Activated CD4-positive, CD25-positive, alpha-beta regulatory T cell (primary cell): ENCODE measurements at regions not wholly inside any gene's neighbourhood (a gene's known extent, or its start where the extent isn't known, plus 50 kb on each side); places are given as distances from the start of the nearest gene placed in this dataset.

Source experiments
- DNase-seq, 4 experiments: peaks; one replicate each; lab custom pipeline; 2025; lab: John Stamatoyannopoulos, UW

DNA sequence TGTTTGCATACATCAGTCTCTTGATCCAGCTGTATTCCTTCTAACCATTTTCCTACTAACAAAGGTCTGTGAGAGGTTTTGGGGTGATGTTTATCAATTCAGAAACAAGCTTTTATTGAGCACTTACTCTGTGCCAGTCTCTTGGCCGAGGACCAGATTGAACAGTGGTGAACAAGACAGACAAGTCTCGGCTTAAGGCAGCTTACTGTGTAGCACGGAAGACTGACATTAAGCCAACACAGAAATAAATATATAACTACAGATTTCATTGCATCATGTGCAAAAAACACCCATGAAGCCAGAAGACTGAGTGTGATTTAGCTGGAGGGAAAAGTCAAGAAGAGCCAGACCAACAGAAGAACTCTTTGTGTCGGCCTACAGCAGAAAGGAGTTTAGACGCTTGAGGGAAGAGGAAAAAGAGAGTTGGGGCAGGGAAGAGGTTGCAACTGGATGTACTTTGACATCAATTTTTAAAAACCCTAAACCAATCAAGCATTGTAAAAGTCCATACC lies 549.6 kb upstream of the CITED2 start:
- no peak for DNase-seq

DNA sequence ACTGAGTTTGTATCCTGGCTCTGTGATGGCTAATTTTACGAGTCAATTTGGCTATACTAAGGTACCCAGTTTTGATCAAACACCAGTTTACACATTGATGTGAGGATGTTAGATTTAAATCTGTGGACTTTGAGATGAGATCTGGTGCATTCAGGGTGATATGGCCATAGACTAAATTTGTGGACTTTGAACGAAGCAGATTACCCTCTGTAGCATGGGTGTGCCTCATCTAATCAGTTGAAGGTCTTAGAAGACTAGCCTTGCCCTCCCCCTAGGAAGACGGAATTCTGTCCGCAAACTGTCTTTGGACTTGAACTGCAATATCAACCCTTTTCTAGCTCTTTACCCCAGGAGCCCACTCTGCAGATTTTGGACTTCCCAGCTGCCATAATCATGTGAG lies 547.8 kb upstream of the CITED2 start:
- DNase-seq = no peak

GRCh38 chr6:139920776-139921100 lies 546.3 kb upstream of the CITED2 start:
- DNase-seq = no peak

DNA sequence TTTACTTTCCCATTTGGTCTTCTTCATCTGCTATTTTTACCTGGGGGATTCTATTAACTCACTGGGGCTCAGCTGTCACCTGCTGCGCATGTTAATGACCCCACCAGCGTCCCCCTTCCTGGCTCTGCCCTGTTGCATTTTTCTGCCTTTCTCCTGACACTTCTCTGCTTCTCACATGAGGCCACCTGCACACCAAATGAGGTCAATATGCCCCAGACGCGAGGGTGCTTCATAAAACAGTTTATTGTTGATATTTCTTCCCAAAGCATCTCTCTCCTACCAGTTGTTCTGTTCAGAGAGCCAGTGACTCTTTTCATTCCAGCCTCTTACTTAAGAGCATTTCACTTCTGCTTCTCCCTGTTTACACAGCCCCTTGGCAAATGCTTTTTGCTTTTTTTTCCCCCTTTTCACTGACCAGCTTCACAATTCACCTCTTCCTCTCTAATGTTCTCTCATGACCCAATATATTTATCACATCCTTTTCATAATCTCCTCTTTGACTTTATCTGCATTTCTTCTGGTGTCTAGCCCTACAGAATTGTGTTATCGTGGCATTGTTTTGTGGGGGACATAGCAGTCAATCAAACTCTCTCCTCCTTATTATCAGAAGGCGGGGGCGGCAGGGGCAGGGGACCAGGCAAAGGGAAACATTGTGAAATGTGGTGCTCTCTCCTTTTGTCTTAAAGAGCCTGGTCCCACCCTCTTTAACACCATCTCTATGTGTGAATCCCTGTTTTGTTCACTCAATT lies 545.8 kb upstream of the CITED2 start:
- no peak for DNase-seq

DNA sequence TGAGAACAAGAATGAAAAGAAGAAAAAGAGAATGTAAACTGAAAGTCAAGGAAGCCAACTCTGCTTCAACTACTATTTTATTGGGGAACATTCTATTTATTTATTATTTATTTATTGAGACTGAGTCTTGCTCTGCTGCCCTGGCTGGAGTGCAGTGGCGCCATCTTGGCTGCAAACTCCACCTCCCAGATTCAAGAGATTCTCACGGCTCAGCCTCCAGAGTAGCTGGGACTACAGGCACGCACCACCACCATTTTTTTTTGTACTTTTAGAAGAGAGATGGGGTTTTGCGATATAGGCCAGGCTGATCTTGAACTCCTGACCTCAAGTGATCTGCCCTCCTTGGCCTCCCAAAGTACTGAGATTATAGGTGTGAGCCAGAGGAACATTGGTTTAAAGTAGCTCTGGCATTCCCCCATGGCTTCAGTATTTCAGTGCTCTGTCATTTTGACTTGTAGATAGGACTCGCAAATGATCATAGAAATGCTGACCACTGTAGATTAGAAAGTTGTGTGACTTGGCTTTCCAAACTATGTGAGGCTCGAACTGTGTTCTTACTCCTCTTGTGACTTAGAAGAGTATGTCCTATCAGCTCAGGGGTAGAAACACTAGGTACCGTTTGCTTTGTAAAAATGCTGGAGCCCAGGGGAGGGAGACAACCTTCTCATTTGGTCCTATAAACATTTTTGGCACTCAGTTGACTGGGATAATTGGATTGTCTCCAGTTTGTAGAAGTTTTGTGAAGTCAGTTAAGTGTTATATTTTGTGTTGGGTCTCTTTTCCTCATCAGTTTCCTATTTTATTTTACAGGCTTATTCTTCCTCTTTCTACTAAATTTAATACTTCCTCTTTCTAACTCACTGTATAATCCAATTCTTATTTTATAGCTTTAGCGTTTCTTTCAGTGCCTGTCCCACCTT lies 544.9 kb upstream of the CITED2 start:
- DNase-seq = no peak

- no peak for DNase-seq
Measured at GRCh38 chr6:139917951-139918630, 543.6 kb upstream of the CITED2 start.

DNA sequence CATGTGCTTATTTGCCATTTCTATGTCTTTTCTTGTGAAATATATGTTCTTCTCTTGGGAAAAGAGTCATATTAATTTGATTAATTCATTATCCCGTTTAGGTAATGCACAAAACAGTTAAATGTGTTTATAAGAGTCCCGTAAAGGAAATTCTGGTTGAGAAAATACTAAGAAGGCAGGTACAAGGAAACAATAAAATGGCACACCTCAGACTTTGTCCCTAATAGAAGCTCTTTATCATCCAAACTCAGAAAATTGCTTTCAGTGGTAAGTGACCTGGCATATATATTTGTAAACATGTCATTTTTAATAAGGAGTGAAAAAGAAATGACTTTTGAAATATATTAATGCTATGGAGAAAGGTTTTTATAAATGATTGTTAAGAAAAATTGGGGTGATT lies 540.5 kb upstream of the CITED2 start:
- no peak for DNase-seq

DNA sequence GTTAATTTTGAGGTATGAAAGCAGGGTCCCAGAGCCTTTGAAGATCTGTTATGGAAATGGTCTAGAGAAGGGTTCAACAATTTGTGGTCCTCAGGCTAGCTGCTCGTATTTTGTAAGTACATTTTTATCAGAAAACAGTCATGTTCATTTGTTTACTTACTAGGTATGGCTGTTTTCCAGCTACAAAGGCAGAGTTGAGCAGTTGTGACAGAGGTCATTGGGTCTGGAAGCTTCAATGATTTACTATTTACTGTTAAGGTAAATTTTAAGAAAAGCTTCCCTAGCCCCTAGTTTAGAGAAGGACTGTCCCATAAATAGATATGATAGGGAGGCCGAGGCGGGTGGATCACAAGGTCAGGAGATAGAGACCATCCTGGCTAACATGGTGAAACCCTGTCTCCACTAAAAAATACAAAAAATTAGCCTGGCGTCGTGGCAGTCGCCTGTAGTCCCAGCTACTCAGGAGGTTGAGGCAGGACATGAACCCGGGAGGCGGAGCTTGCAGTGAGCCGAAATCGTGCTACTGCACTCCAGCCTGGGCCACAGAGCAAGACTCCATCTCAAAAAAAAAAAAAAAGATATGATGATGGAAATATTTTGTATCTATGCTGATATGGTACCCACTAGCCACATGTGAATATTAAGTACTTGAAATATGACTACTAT lies 538.4 kb upstream of the CITED2 start:
- no peak for DNase-seq

- DNase-seq = no peak
Measured at GRCh38 chr6:139909992-139910391, 535.5 kb upstream of the CITED2 start.

DNA sequence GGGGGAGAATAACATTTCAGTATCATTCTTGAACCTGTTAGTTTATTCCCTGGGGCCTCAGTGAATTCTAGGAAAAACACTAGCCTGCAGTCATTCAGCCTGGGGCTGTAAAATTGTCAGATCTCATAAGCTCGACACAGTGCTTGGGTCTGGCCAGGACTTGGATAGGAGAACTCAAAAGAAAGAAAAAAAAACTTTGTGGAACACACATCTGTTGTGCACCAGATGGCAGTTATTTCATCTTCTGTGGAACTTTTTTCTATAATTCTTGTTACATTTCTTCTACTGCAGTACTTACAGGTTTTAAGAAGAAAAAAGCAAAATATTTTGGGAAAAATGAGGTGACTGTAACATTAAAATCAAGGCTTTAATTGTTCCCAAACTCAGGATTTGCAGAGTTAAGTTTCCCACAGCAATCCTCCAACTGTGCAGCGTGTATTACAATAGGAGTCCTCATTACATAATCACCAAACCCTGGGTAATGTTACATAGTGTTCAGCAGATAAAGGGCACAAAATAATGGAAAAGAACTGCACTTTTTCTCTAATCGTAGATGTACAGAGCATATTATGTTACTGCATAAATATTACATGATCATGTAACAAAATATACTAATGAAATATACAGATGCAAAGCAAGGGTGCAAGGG lies 531.1 kb upstream of the CITED2 start:
- DNase-seq = no peak

DNA sequence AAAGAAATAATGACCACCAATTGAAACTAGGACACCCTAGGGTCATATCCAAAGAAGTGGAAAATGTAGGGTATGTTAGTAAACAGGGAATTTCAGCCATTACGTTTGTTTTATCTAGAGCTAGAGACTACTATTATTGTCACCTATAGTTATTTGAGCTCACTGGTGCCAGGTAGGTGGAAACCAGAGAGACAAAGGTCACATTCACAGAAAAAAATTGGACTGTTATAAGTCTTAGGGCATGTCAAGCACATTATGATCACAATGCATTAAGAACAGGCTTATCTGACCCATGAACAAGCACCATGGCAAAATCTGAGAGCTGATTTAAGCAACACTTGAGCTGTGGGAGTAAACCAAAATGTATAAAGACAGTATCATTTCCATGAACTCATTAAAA lies 530.1 kb upstream of the CITED2 start:
- no peak for DNase-seq

GRCh38 chr6:139904158-139904533 lies 529.7 kb upstream of the CITED2 start:
- no peak for DNase-seq

DNA sequence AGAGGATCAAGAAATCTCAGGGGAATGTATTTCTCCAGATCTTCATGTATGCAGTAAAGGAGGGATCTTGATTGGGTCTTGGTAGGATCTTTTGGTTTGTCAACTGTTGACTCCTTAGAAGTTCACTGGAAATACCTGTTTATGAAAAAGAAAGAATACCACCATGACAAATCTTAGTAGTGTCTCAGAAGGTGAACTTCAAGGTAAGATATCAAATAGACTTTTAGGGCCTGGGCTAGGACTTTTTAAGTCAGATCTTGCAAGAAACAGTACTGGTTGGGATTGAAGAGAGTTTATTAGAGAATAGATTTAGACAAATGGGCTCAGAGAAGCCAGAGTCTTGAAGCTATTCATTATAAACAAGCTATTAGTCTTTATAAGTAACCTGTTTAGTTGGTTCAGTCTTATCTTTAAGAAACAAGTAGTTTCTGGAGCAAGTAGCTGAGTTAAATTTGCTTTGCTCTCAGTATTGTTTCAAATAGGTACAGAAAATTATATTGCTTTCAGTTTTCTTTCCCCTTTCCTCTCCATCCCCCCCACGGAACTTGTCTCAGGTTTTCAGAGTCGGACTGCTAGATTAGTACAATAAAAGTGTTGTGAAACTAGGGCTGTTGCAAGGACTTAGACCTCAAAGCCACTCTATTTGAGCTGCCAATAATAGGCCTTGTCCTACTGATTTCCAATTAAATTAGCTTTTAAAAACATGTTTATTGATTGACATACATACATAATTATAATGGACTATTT lies 529.1 kb upstream of the CITED2 start:
- DNase-seq = no peak

DNA sequence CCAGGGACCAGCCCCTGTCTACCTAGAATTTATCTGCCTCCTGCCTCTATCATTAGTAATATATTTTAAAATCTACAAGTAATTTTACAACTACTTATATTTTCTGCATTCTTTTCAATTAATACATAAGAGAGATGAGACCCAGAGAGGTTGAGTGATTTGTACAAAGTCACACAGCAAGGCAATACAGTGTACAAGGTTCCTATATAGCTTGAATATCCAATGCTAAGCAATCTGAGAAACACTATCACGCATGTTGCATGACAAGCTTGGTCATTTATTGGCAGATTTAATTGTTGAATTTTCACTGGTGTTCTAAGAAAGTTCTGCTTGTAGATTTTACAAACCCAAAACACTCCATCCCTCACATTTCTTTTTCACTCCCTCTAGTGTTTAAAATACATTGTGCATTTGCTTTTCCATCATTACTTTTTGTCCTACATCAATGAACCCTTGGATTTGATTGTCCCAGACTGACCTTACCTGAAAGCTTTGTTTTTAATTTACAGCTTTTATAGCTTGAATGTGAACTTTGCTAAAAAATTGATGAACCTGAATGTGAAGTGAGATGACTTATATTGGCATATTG lies 520.9 kb upstream of the CITED2 start:
- DNase-seq = no peak

DNA sequence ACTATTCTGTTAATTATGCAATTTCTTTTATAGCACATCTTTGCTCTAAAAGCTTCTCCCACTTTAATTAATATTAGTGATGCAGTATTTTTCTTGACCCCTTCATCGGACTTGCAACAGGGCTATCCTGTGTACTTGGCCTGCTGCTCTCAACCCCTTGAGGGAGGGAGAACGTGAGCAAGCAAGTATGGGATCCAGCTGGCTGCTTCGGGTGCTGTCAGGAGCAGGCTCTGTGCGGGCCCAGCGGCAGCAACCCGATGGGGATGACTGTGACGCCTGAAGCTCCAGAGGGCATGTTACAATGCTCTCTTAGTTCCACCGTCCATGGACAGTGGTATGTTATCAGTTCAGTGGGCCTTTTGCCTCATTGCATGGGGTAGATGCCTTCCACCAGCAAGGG lies 519.8 kb upstream of the CITED2 start:
- DNase-seq = no peak

GRCh38 chr6:139891471-139891870 lies 517.0 kb upstream of the CITED2 start:
- DNase-seq = no peak

DNA sequence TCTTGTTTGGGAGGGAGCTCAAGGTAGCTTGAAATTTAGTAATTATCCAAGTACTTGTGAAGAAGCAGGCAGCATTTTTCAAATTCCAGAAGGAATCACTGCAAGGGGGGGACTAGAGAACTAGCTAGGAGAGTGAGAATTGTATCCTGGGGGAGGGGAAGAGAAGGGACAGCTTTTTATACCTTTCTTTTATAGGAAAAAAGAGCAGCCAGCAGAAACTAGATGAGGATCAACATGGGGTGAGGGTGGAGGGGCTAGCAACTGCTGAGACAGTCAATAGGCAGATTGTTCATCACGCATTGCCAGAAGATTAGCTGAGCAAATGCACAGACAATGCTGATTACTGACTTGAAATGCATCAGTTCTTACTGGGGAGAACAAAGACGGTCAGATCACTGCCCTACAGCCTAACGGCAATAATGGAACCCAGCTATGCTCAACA lies 514.3 kb upstream of the CITED2 start:
- no peak for DNase-seq

DNA sequence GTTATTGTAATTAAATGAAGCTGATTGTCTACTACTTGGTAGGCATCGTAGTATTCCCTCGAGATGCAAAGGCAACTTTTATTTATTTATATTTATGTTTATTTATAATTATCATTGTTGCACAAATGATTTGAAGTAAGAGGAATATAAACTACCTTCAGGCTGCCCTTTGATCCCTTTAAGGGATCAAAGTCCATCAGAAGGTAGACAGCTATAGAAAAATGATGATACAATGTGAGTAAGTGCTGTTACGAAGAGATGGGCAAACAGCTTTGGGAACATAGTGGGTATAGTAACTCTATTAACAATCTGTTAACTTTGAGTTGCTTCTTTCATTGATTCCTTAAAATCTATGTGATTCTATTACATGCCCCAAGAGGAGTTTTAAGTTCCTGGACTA lies 512.8 kb upstream of the CITED2 start:
- no peak for DNase-seq

DNA sequence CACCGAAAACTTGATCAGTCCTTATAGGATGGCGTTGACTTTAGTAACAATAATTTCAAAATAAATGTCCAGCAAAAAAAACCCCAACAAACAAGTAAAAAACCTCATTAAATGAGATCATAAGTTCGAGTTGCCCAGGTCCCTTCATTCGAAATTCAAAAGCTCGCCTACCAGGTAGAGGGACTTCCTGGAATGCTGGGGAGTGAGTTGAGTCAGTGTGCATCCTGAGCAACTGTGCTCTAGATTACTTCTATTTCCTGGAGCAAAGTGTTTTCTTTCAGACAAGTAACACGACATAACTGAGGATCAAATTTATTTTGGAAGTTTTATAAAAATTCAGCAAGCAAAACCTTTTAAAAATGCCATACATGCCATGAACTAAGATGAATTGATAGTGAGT lies 511.9 kb upstream of the CITED2 start:
- no peak for DNase-seq

GRCh38 chr6:139885909-139886308 lies 511.5 kb upstream of the CITED2 start:
- no peak for DNase-seq

DNA sequence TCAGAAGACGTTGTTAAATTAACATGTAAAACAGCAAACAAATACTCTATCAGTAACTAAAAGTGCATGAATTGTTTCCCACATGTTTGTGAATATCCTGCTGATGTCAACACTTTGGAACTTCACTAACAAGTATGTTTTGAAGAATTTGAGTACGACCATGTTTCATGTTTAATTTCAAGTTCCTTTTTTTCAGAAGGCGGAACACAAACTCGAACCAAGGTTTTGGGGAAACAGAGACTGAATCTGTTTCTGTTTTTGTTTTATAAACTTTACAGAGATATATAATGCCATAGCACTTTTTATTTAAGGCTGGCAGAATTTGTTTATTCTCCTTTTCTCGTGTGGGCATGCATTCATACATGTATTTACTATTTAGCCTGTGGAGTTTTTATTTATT lies 509.3 kb upstream of the CITED2 start:
- no peak for DNase-seq
